ENCODE measurements at regions not wholly inside any gene's neighbourhood (a gene's known extent, or its start where the extent isn't known, plus 50 kb on each side); places are given as distances from the start of the nearest gene placed in this dataset.

DNA sequence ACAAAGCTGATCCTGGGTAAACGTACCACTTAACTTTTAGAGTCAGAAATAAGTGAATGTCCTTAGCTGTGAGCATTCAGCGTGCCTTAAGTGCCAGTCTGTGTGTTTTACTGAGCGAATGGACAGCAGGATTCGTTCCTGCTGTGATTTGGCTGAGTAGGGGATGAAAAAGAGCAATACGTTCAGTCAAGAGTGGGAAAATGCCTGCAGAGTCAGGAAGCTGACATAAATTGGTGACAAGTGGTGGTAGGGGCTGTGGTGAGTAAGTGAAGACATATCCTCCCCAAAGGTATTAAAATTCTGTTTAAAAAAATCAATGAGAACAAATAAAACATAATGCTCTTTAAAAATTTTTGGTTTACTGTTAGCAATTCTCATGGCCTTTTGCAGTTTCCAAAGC is 56.6 kb upstream of the TNIP3 start:
- TF ChIP-seq POLR2A (IDR thresholded peaks at IDR 0.05), result no peak
- TF ChIP-seq, protein P1, sequence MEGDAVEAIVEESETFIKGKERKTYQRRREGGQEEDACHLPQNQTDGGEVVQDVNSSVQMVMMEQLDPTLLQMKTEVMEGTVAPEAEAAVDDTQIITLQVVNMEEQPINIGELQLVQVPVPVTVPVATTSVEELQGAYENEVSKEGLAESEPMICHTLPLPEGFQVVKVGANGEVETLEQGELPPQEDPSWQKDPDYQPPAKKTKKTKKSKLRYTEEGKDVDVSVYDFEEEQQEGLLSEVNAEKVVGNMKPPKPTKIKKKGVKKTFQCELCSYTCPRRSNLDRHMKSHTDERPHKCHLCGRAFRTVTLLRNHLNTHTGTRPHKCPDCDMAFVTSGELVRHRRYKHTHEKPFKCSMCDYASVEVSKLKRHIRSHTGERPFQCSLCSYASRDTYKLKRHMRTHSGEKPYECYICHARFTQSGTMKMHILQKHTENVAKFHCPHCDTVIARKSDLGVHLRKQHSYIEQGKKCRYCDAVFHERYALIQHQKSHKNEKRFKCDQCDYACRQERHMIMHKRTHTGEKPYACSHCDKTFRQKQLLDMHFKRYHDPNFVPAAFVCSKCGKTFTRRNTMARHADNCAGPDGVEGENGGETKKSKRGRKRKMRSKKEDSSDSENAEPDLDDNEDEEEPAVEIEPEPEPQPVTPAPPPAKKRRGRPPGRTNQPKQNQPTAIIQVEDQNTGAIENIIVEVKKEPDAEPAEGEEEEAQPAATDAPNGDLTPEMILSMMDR (IDR thresholded peaks at IDR 0.05 in 4 of 5, conservative IDR thresholded peaks at IDR 0.05 in 1 of 5), result no peak

Measured in gastrocnemius medialis (tissue), 4 donors.